ENCODE measurements at regions not wholly inside any gene's neighbourhood (a gene's known extent, or its start where the extent isn't known, plus 50 kb on each side); places are given as distances from the start of the nearest gene placed in this dataset.

- H2BK12ac ChIP-seq (ENCODE audit: low read depth, low read length) = no peak overlapping the region
- no peak overlapping the region for H3K27ac ChIP-seq (ENCODE audit: low read depth, low read length)
- H3K36me3 ChIP-seq (ENCODE audit: control insufficient read depth in 2 of 4, insufficient read depth in 4 of 4, low read length in 3 of 4) = no peaks in the 10 kb centered on the region
- H3K79me2 ChIP-seq (ENCODE audit: control insufficient read depth in 1 of 2, insufficient read depth in 2 of 2, low read length in 2 of 2) = no peaks in the 10 kb centered on the region
- H2BK120ac ChIP-seq (replicated peaks; ENCODE audit: low read depth, low read length) = no peak overlapping the region
- TF ChIP-seq RAD21 (IDR thresholded peaks at IDR 0.05 in 1 of 2, conservative IDR thresholded peaks at IDR 0.05 in 1 of 2; ENCODE audit: low read depth in 2 of 2, low read length in 2 of 2) (no peak), ATF2 (IDR thresholded peaks at IDR 0.05; ENCODE audit: low read length) (no peak), CHD1 (IDR thresholded peaks at IDR 0.05; ENCODE audit: low read depth, low read length) (no peak), NRF1 (IDR thresholded peaks at IDR 0.05; ENCODE audit: low read depth, low read length) (no peak), ASH2L (IDR thresholded peaks at IDR 0.05; ENCODE audit: low read length) (no peak), JUN (IDR thresholded peaks at IDR 0.05; ENCODE audit: low read depth, low read length) (no peak), RXRA (IDR thresholded peaks at IDR 0.05; ENCODE audit: insufficient read depth, low read depth, low read length) (no peak)
- no peak overlapping the region for H3K4ac ChIP-seq (replicated peaks; ENCODE audit: insufficient read length, low read depth, low read length)
- no peak overlapping the region for H3K23ac ChIP-seq (ENCODE audit: insufficient read length)
- H4K20me1 ChIP-seq (replicated peaks in 1 of 2; ENCODE audit: control insufficient read depth in 1 of 2, insufficient read depth in 2 of 2, low read length in 2 of 2) = no peaks in the 10 kb centered on the region
- no peak overlapping the region for H3K9ac ChIP-seq (replicated peaks in 1 of 4; ENCODE audit: extremely low read depth in 1 of 4, low read depth in 3 of 4, low read length in 3 of 4)
- H4K91ac ChIP-seq (replicated peaks; ENCODE audit: insufficient read length, low read length) = no peak overlapping the region
- 95% methylated on average over 5 of the region's 5 CpGs; no CpG with 5 or more reads in 1 of the 2 experiments for WGBS, 2 experiments (ENCODE audit: extremely low coverage in 1 of 2, insufficient coverage in 1 of 2, insufficient read length in 1 of 2, insufficient replicate concordance in 2 of 2, low coverage in 1 of 2, low lambda C conversion rate in 2 of 2, missing lambda C conversion rate in 1 of 2)
- ChIA-PET POLR2A (ENCODE audit: partially characterized antibody) (no interaction called here), CTCF (ENCODE audit: partially characterized antibody) (interaction anchor here (0.7 to 2.9 kb wide), 5 partner anchors 11 to 1092 kb away, joined by 3 to 10 read pairs (median 3); partner anchors contain the start of gene MAP2)
- H3K4me1 ChIP-seq (replicated peaks in 1 of 4; ENCODE audit: control insufficient read depth in 3 of 4, insufficient read depth in 4 of 4, low read length in 3 of 4) = no peaks in the 10 kb centered on the region
- no peak overlapping the region for H3K14ac ChIP-seq (ENCODE audit: insufficient read length)
- H2AFZ ChIP-seq (ENCODE audit: low read length) = 0 out of 2 replicates have a peak overlapping the region, but pooled peaks have one; percentile 8
- DNase-seq (ENCODE audit: low read depth in 1 of 2, low spot score in 2 of 2) = no peak
- H3K27me3 ChIP-seq (replicated peaks in 1 of 4; ENCODE audit: control insufficient read depth in 3 of 4, extremely low read depth in 1 of 4, insufficient read depth in 3 of 4, low read length in 3 of 4) = no peaks in the 10 kb centered on the region
- no peak overlapping the region for H3K56ac ChIP-seq (replicated peaks; ENCODE audit: insufficient read length, low read depth, low read length)
- H3K4me3 ChIP-seq (ENCODE audit: extremely low read depth in 1 of 4, insufficient read depth in 2 of 4, low read depth in 3 of 4, low read length in 4 of 4) = no peak overlapping the region
- no peak overlapping the region for H4K8ac ChIP-seq (ENCODE audit: extremely low read depth, insufficient read depth, low read length)
- no peak overlapping the region for H4K5ac ChIP-seq (ENCODE audit: insufficient read length, low read depth, low read length)
- H3K4me2 ChIP-seq (ENCODE audit: insufficient read depth in 1 of 2, low read depth in 2 of 2, low read length in 2 of 2) = no peak overlapping the region
- no peaks in the 10 kb centered on the region for H3K9me3 ChIP-seq (ENCODE audit: insufficient read depth in 2 of 2, low read depth in 1 of 2, low read length in 1 of 2)
- H3K18ac ChIP-seq (ENCODE audit: extremely low read depth, low read length) = no peak overlapping the region
- no peak for FAIRE-seq
- H3K23me2 ChIP-seq (ENCODE audit: low read depth, low read length) = no peaks in the 10 kb centered on the region
- no peak overlapping the region for H2BK20ac ChIP-seq (ENCODE audit: low read length)
- no peaks in the 10 kb centered on the region for H3K79me1 ChIP-seq (ENCODE audit: low read depth, low read length)
- H2BK5ac ChIP-seq (ENCODE audit: low read depth, low read length) = no peak overlapping the region
- H2BK15ac ChIP-seq (ENCODE audit: low read length) = no peak overlapping the region
- no peak overlapping the region for H2AK5ac ChIP-seq (ENCODE audit: low read depth, low read length)
Observed at GRCh38 chr2:209368914-209369313, 54.9 kb upstream of the MAP2 start.
